Kidney tubule cell (primary cell): ENCODE measurements at regions not wholly inside any gene's neighbourhood (a gene's known extent, or its start where the extent isn't known, plus 50 kb on each side); places are given as distances from the start of the nearest gene placed in this dataset.

Experiments
- DNase-seq: peaks from one replicate; pipeline ENCODE4 v3.0.0-alpha.2; 2018; ENCODE audit warnings: low spot score

- peak; percentile 70 for DNase-seq
These were observed 537.5 kb downstream of the QKI start for GRCh38 chr6:163952005-163952404.

GRCh38 chr6:163951326-163951725, 536.8 kb downstream of the QKI start:
- DNase-seq, result no peak

GRCh38 chr6:163950159-163950558, 535.6 kb downstream of the QKI start:
- peak; percentile 71 for DNase-seq

- no peak for DNase-seq
These were observed 534.9 kb downstream of the QKI start for GRCh38 chr6:163949431-163949830.

- no peak for DNase-seq
These were observed 533.7 kb downstream of the QKI start for GRCh38 chr6:163948250-163948649.

GRCh38 chr6:163947276-163947675, 532.8 kb downstream of the QKI start:
- DNase-seq, result no peak

- DNase-seq, result no peak
These were observed 531.9 kb downstream of the QKI start for GRCh38 chr6:163946437-163946836.

- peak; percentile 36 for DNase-seq
These were observed 531.3 kb downstream of the QKI start for GRCh38 chr6:163945808-163946207.

- DNase-seq, result no peak
These were observed 530.4 kb downstream of the QKI start for GRCh38 chr6:163944897-163945296.

GRCh38 chr6:163943607-163944385, 529.3 kb downstream of the QKI start:
- DNase-seq, result no peak

- no peak for DNase-seq
These were observed 528.3 kb downstream of the QKI start for GRCh38 chr6:163942790-163943189.

GRCh38 chr6:163941624-163941976, 527.1 kb downstream of the QKI start:
- no peak for DNase-seq

- DNase-seq, result no peak
These were observed 526.4 kb downstream of the QKI start for GRCh38 chr6:163940705-163941623.

- no peak for DNase-seq
These were observed 522.6 kb downstream of the QKI start for GRCh38 chr6:163937071-163937470.

GRCh38 chr6:163935158-163935762, 520.7 kb downstream of the QKI start:
- peak; percentile 24 for DNase-seq

GRCh38 chr6:163930012-163930411, 515.5 kb downstream of the QKI start:
- DNase-seq, result no peak

- no peak for DNase-seq
These were observed 515.0 kb downstream of the QKI start for GRCh38 chr6:163929538-163929937.

GRCh38 chr6:163926642-163927041, 512.1 kb downstream of the QKI start:
- no peak for DNase-seq

- DNase-seq, result no peak
These were observed 511.3 kb downstream of the QKI start for GRCh38 chr6:163925839-163926238.

GRCh38 chr6:163923658-163924411, 509.3 kb downstream of the QKI start:
- DNase-seq, result peak; percentile 79

- no peak for DNase-seq
These were observed 508.0 kb downstream of the QKI start for GRCh38 chr6:163922562-163922961.

GRCh38 chr6:163919652-163920051, 505.1 kb downstream of the QKI start:
- DNase-seq, result peak; percentile 27
